IMR-90 (cell line): ENCODE measurements at regions not wholly inside any gene's neighbourhood (a gene's known extent, or its start where the extent isn't known, plus 50 kb on each side); places are given as distances from the start of the nearest gene placed in this dataset.

Experiments used
- ATAC-seq: fragments of 200-7000 bp; cut with Tn5 transposase; 2 replicates; pipeline ENCODE4 v1.9.1; 2020; ENCODE audit warnings: low read depth, mild to moderate bottlenecking, moderate library complexity
- BruUV-seq: library from RNA; stranded (reverse); fragments of 400-500 nt; replicated peaks from 2 replicates; lab custom pipeline; 2021; lab: Mats Ljungman, UMichigan
- CTCF ChIA-PET: fragments of 300-600 bp; formaldehyde crosslinking; extraction: SDS; loops from one replicate; lab custom pipeline; 2021; ENCODE audit warnings: antibody characterized with exemption; lab: Yijun Ruan, JAX
- POLR2A ChIA-PET: fragments of 300-600 bp; sonication (Branson Sonifier 250); formaldehyde crosslinking; loops from one replicate; lab custom pipeline; 2022; ENCODE audit warnings: antibody characterized with exemption; ENCODE audit not compliant: unreplicated experiment; lab: Charles Lee
- DNase-seq: peaks from one replicate; pipeline ENCODE4 v3.0.0; 2013
- H2AFZ ChIP-seq: replicated peaks from 2 replicates; pipeline ENCODE3; 2013; ENCODE audit warnings: low read length, mild to moderate bottlenecking; ENCODE audit not compliant: poor library complexity
- H2AK5ac ChIP-seq: 2 replicates; pipeline ENCODE4 v1.6.1; 2013; ENCODE audit warnings: low read depth, low read length, inconsistent platforms
- H2AK9ac ChIP-seq: replicated peaks from 2 replicates; pipeline ENCODE3; 2013; ENCODE audit warnings: mild to moderate bottlenecking, low read depth, low read length, moderate library complexity; ENCODE audit not compliant: poor library complexity
- H2BK120ac ChIP-seq: 2 replicates; pipeline ENCODE4 v1.6.1; 2013; ENCODE audit warnings: low read depth, low read length, inconsistent platforms
- H2BK15ac ChIP-seq: 3 replicates; pipeline ENCODE4 v1.6.1; 2013; ENCODE audit warnings: low read depth, low read length, inconsistent platforms
- H2BK20ac ChIP-seq: 2 replicates; pipeline ENCODE4 v1.6.1; 2013; ENCODE audit warnings: low read depth, mild to moderate bottlenecking, inconsistent platforms, low read length, moderate library complexity
- H2BK5ac ChIP-seq: 2 replicates; pipeline ENCODE4 v1.6.1; 2013; ENCODE audit warnings: mild to moderate bottlenecking, low read depth, low read length, inconsistent platforms; ENCODE audit not compliant: poor library complexity, severe bottlenecking
- H3K14ac ChIP-seq: replicated peaks from 2 replicates; pipeline ENCODE4 v1.6.1; 2013; ENCODE audit warnings: low read depth, low read length, inconsistent platforms
- H3K18ac ChIP-seq: 2 replicates; pipeline ENCODE4 v1.6.1; 2013; ENCODE audit warnings: low read depth, low read length, control low read depth
- H3K23ac ChIP-seq: 2 replicates; pipeline ENCODE4 v1.6.1; 2013; ENCODE audit warnings: low read depth, low read length, inconsistent platforms
- H3K27ac ChIP-seq: 2 replicates; pipeline ENCODE4 v1.5.1; 2013; ENCODE audit warnings: mild to moderate bottlenecking, control low read depth, low read length; ENCODE audit not compliant: insufficient read depth
- H3K27me3 ChIP-seq: 2 replicates; pipeline ENCODE4 v1.6.1; 2013; ENCODE audit warnings: low read length; ENCODE audit not compliant: control insufficient read depth, insufficient read depth
- H3K36me3 ChIP-seq: 2 replicates; pipeline ENCODE4 v1.6.1; 2013; ENCODE audit warnings: low read length, mixed read lengths; ENCODE audit not compliant: control insufficient read depth, insufficient read depth
- H3K4ac ChIP-seq: 2 replicates; pipeline ENCODE4 v1.6.1; 2013; ENCODE audit warnings: low read depth, low read length, inconsistent platforms
- H3K4me1 ChIP-seq: 2 replicates; pipeline ENCODE4 v1.6.1; 2013; ENCODE audit warnings: low read length, mixed read lengths; ENCODE audit not compliant: control insufficient read depth, insufficient read depth
- H3K4me2 ChIP-seq: 2 replicates; pipeline ENCODE4 v1.6.1; 2013; ENCODE audit warnings: low read depth, mild to moderate bottlenecking, control low read depth, low read length, moderate library complexity
- H3K4me3 ChIP-seq: 2 replicates; pipeline ENCODE4 v1.5.1; 2013; ENCODE audit warnings: low read depth, mild to moderate bottlenecking, control low read depth, low read length, moderate library complexity; ENCODE audit not compliant: insufficient read depth
- H3K56ac ChIP-seq: 2 replicates; pipeline ENCODE4 v1.6.1; 2013; ENCODE audit warnings: low read length, inconsistent platforms; ENCODE audit not compliant: insufficient read depth; ENCODE audit errors: extremely low read depth
- H3K79me1 ChIP-seq, 2 experiments: 2 replicates each; pipeline ENCODE4 v1.6.1; 2013; ENCODE audit warnings: low read length in 2 of 2, inconsistent platforms in 1 of 2, low read depth in 1 of 2
- H3K9ac ChIP-seq: 2 replicates; pipeline ENCODE4 v1.6.1; 2013; ENCODE audit warnings: low read depth, low read length, control low read depth
- H3K9me1 ChIP-seq: 2 replicates; pipeline ENCODE4 v1.6.1; 2013; ENCODE audit warnings: low read length, inconsistent platforms; ENCODE audit not compliant: insufficient read depth
- H3K9me3 ChIP-seq: 2 replicates; pipeline ENCODE4 v1.6.1; 2013; ENCODE audit warnings: low read length; ENCODE audit not compliant: control insufficient read depth, insufficient read depth
- H4K20me1 ChIP-seq: 2 replicates; pipeline ENCODE4 v1.6.1; 2013; ENCODE audit warnings: low read length, inconsistent platforms; ENCODE audit not compliant: insufficient read depth
- H4K5ac ChIP-seq: 2 replicates; pipeline ENCODE4 v1.6.1; 2013; ENCODE audit warnings: mild to moderate bottlenecking, low read depth, low read length, control low read depth
- H4K8ac ChIP-seq, 2 experiments: 2 replicates each; pipeline ENCODE4 v1.6.1; 2013; ENCODE audit warnings: low read depth in 2 of 2, low read length in 2 of 2, control low read depth in 1 of 2, inconsistent platforms in 1 of 2
- H4K91ac ChIP-seq: 2 replicates; pipeline ENCODE4 v1.6.1; 2013; ENCODE audit warnings: low read depth, low read length, inconsistent platforms; ENCODE audit not compliant: insufficient read depth
- BHLHE40 ChIP-seq: fragments of 150-350 bp; IDR thresholded peaks from 2 replicates; pipeline ENCODE4 v1.6.1; 2016; ENCODE audit warnings: mild to moderate bottlenecking, low read depth, low read length
- CEBPB ChIP-seq: IDR thresholded peaks from 2 replicates; pipeline ENCODE4 v1.6.1; 2012; ENCODE audit warnings: low read depth, low read length, improper control_type of control experiment
- FOS ChIP-seq: fragments of 150-350 bp; IDR thresholded peaks from 2 replicates; pipeline ENCODE4 v1.6.1; 2016; ENCODE audit warnings: low read depth, low read length
- POLR2A ChIP-seq: IDR thresholded peaks from 2 replicates; pipeline ENCODE4 v1.6.1; 2012; ENCODE audit warnings: mild to moderate bottlenecking, low read depth, low read length
- RAD21 ChIP-seq: IDR thresholded peaks from 2 replicates; pipeline ENCODE4 v1.6.1; 2012; ENCODE audit warnings: low read length, improper control_type of control experiment
- SMC3 ChIP-seq: fragments of 150-350 bp; IDR thresholded peaks from 2 replicates; pipeline ENCODE4 v1.6.1; 2016; ENCODE audit warnings: low read depth, mild to moderate bottlenecking, antibody characterized with exemption, low read length, moderate library complexity
- WGBS, 2 experiments: methylation state at CpG; one replicate each; pipeline versions ENCODE4 v1.1.5 to v1.1.7; 2013; ENCODE audit warnings: missing lambda C conversion rate in 2 of 2; ENCODE audit not compliant: insufficient read length in 1 of 2; ENCODE audit errors: extremely low coverage in 2 of 2; 5-methylcytosine and 5-hydroxymethylcytosine counted together
- dilution Hi-C: fragments of 300-500 bp; cut with HindIII; formaldehyde crosslinking; loops from one replicate; pipeline ENCODE4 v1.14.3; 2018; ENCODE audit warnings: low sequenced_read_pairs; ENCODE audit not compliant: unreplicated experiment
- in situ Hi-C: fragments of 300-500 bp; cut with MboI; formaldehyde crosslinking; loops from 3 replicates; pipeline ENCODE4 v1.14.3; 2019; ENCODE audit warnings: low sequenced_read_pairs, inconsistent platforms, mixed read lengths
- intact Hi-C: fragments of 100-400 bp; cut with micrococcal nuclease; formaldehyde crosslinking; loops from 2 replicates; pipeline ENCODE4 v1.10.0; 2022
- TF ChIP-seq, protein P1 (sequence below): fragments of 150-350 bp; IDR thresholded peaks from 2 replicates; pipeline ENCODE4 v1.6.1; 2017; ENCODE audit warnings: mild to moderate bottlenecking, antibody characterized with exemption, low read length, low read depth
- TF ChIP-seq, protein P2 (sequence below): conservative IDR thresholded peaks from 2 replicates; pipeline ENCODE4 v1.5.1; 2012; ENCODE audit warnings: mild to moderate bottlenecking, low read depth, low read length, improper control_type of control experiment
- TF ChIP-seq, protein P3 (sequence below): fragments of 150-350 bp; IDR thresholded peaks from 2 replicates; pipeline ENCODE4 v1.6.1; 2016; ENCODE audit warnings: low read depth, mild to moderate bottlenecking, low read length, moderate library complexity, borderline replicate concordance

- DNase-seq (peak; percentile 90), ATAC-seq (peak; percentile 85)
- H3K27ac ChIP-seq = peak overlapping the region; percentile 100
- H3K18ac ChIP-seq = peak overlapping the region; percentile 100
- no peaks in the 10 kb centered on the region for H3K27me3 ChIP-seq
- no peaks in the 10 kb centered on the region for H3K9me3 ChIP-seq
- H2BK5ac ChIP-seq = peak overlapping the region; percentile 100
- peak overlapping the region; percentile 99 for H2BK15ac ChIP-seq
- H4K20me1 ChIP-seq = no peaks in the 10 kb centered on the region
- H2AFZ ChIP-seq = no peak overlapping the region
- H3K56ac ChIP-seq = peak overlapping the region; percentile 100
- peak overlapping the region; percentile 98 for H2AK9ac ChIP-seq
- H3K9ac ChIP-seq = peak overlapping the region; percentile 85
- TF ChIP-seq POLR2A (0 out of 2 replicates have a peak, but pooled peaks have one; percentile 52), FOS (peak; percentile 84), BHLHE40 (no peak), CEBPB (peak; percentile 44; the same call in 1 of the 2 replicates), RAD21 (no peak), SMC3 (no peak)
- TF ChIP-seq, protein P1, sequence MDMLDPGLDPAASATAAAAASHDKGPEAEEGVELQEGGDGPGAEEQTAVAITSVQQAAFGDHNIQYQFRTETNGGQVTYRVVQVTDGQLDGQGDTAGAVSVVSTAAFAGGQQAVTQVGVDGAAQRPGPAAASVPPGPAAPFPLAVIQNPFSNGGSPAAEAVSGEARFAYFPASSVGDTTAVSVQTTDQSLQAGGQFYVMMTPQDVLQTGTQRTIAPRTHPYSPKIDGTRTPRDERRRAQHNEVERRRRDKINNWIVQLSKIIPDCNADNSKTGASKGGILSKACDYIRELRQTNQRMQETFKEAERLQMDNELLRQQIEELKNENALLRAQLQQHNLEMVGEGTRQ = no peak
- TF ChIP-seq, protein P2, sequence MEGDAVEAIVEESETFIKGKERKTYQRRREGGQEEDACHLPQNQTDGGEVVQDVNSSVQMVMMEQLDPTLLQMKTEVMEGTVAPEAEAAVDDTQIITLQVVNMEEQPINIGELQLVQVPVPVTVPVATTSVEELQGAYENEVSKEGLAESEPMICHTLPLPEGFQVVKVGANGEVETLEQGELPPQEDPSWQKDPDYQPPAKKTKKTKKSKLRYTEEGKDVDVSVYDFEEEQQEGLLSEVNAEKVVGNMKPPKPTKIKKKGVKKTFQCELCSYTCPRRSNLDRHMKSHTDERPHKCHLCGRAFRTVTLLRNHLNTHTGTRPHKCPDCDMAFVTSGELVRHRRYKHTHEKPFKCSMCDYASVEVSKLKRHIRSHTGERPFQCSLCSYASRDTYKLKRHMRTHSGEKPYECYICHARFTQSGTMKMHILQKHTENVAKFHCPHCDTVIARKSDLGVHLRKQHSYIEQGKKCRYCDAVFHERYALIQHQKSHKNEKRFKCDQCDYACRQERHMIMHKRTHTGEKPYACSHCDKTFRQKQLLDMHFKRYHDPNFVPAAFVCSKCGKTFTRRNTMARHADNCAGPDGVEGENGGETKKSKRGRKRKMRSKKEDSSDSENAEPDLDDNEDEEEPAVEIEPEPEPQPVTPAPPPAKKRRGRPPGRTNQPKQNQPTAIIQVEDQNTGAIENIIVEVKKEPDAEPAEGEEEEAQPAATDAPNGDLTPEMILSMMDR = no peak
- TF ChIP-seq, protein P3, sequence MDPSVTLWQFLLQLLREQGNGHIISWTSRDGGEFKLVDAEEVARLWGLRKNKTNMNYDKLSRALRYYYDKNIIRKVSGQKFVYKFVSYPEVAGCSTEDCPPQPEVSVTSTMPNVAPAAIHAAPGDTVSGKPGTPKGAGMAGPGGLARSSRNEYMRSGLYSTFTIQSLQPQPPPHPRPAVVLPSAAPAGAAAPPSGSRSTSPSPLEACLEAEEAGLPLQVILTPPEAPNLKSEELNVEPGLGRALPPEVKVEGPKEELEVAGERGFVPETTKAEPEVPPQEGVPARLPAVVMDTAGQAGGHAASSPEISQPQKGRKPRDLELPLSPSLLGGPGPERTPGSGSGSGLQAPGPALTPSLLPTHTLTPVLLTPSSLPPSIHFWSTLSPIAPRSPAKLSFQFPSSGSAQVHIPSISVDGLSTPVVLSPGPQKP = no peak
- BruUV-seq = no TSS peak
- H2BK120ac ChIP-seq = peak overlapping the region; percentile 99
- no peak overlapping the region for H3K4me3 ChIP-seq
- H3K14ac ChIP-seq = peak overlapping the region; percentile 97
- in situ Hi-C loops (no loop called here), dilution Hi-C loops (no loop called here), intact Hi-C loops (loop anchor here (1.0 to 5.0 kb wide), 2 partner anchors 16 to 168 kb away; no protein-coding TSS in a partner anchor)
- WGBS, 2 experiments = no CpG with 5 or more reads among the region's 3 CpGs
- H3K4me1 ChIP-seq = peaks cover 10% of the 10 kb centered on the region
- H3K9me1 ChIP-seq = no peaks in the 10 kb centered on the region
- H4K8ac ChIP-seq = peak overlapping the region; percentile 97 to 100
- H4K5ac ChIP-seq = peak overlapping the region; percentile 99
- peak overlapping the region; percentile 81 for H3K4me2 ChIP-seq
- H2BK20ac ChIP-seq = peak overlapping the region; percentile 99
- H2AK5ac ChIP-seq = peak overlapping the region; percentile 100
- ChIA-PET POLR2A (interaction anchor here (0.8 kb wide), 1 partner anchor 16 kb away, joined by 3 read pairs; no protein-coding TSS in a partner anchor), CTCF (interaction anchor here (0.7 to 1.1 kb wide), 2 partner anchors 23 to 182 kb away, joined by 3 read pairs; no protein-coding TSS in a partner anchor)
- no peaks in the 10 kb centered on the region; the same call in 1 of the 2 replicates for H3K36me3 ChIP-seq
- H4K91ac ChIP-seq = peak overlapping the region; percentile 100
- peaks cover 0 to 5% of the 10 kb centered on the region in 2 experiments; a peak in 1 of 4 replicates for H3K79me1 ChIP-seq
- peak overlapping the region; percentile 99 for H3K4ac ChIP-seq
- peak overlapping the region; percentile 100 for H3K23ac ChIP-seq
Measured at GRCh38 chr18:29164993-29165599, 988.2 kb upstream of the CDH2 start.
